ENCODE measurements at regions not wholly inside any gene's neighbourhood (a gene's known extent, or its start where the extent isn't known, plus 50 kb on each side); places are given as distances from the start of the nearest gene placed in this dataset.
"Not testable (repeated sequence)": the region's sequence is repeated elsewhere in the genome, so short reads cannot be mapped to it uniquely, and the experiment has no call there.

DNA sequence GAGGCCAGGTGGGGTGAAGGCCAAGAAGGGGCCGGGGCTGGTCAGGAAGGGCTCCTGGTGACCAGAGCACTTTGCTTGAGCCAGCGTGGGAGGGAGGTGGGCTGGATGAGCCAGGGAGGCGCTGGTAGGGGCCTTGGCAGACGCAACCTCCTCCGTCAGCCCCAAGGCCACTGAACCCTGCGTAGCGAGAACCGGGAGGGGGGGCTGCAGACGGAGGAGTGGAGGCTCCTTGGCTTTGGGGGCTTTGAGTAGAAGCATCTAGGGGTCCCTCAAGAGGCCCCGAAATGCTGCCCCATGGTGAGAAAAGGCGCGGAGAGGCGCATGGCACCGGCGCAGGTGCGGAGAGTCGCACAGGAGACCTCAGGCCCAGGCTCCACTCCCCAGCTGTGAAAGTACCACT lies 1888.0 kb upstream of the CDH9 start:
- no peak for DNase-seq (ENCODE audit: low read depth)

DNA sequence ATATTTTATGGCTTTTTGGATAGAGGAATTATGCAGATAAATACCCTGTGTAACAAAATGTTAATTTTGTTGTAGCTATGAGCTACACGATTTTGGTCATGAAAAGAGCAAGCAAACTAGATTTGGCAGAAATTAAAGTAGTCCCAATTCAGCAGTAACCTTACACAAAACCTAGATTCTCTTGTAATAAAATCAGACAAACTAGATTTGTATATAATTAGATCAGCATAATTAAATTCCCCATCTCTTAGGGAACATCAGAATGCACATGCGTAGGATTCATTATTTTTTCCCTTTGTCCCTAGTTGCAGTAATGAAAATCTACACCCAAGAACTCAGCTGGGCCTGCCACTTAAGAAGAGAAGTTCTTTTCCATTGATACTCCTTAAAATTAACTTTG lies 1879.2 kb upstream of the CDH9 start:
- DNase-seq (ENCODE audit: low read depth), result no peak

DNA sequence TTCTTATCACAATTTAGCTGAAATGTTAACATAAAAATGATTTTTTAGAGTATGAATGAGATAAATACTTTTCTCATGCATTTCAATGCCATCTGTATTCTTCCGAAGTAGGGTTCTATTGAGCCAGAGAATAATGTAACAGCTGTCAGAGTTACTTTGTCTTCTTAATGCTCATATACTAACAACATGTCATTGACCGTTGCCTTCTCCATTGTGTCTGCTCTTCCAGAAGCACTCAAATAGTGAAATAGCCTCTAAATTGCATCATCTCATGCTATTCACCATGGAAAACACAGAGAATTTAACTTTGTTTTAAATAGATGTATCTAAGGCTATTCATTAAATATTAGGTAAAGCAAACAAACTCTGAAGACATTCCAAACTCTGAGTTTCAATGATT lies 1875.9 kb upstream of the CDH9 start:
- no peak for DNase-seq (ENCODE audit: low read depth)

DNA sequence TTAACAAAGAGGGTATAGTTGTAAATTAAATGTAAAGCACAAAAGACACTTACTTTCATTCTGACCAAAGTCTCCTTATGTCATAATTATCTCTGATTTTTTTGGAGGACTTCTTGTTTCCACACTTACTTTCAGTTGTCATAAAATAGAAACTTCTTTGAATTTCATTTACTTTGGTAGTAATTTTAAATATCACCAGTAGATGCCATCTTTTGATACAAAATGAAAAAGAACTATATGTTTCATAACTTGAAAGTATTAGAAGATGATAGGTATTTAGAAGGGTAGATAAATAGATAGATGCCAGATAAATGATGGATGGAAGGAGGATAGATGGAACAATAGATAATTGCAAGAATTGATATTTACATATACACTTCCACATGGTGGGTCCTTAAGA lies 1865.3 kb upstream of the CDH9 start:
- DNase-seq (ENCODE audit: low read depth), result no peak

DNA sequence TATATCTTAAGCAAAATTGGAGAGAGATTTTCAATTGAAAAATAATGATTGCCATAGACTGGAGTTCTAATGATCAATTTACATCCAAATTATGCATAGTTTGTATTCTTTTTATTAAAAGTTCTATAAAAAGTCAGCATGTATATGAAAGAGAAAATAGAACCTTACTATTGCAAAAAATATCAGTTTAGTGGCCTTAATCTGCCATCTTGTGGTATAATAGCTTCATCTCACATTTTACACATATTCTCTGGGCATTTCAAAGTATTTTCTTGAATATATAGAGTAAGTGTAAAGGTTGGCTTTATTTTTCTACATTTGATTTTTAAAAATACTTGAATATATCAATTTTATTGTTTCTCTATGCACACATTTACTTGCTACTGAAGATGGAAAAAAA lies 1858.6 kb upstream of the CDH9 start:
- DNase-seq (ENCODE audit: low read depth), result no peak

DNA sequence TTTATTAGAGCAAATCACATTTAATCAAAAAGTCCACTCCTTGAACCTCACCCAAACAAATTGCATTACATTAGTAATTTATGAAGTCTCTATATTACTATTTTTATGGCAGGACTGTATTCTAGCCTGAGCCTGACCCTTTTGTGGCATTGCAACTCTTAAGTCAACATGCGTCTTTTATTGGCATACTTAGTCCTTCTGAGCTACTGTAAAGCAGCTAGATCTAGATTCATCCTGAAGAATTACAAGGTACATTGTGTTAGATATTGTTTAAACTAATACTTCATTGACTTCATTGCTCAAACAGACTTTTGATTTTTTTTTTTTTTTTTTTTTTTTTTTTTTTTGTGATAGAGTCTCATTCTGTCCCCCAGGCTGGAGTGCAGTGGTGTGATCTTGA lies 1842.5 kb upstream of the CDH9 start:
- no peak for DNase-seq (ENCODE audit: low read depth)

DNA sequence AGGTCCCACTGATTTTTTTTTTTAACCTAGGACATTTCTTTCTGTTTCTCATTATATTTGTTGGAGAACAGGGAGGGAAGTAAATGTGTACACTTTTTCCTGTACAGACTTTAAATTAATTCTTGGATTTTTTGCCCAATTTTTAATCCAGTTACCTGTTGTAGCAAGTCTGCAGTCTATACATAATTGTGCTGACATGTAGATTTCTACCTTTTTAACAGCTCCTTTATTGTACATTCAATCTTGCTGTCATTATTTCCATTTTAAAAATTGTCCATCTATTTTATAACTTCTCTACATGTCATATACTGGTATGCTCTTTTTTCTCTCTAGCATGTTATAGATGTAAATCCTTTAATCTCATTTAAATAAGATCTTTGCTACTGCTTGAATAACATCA lies 1838.7 kb upstream of the CDH9 start:
- DNase-seq (ENCODE audit: low read depth), result no peak

DNA sequence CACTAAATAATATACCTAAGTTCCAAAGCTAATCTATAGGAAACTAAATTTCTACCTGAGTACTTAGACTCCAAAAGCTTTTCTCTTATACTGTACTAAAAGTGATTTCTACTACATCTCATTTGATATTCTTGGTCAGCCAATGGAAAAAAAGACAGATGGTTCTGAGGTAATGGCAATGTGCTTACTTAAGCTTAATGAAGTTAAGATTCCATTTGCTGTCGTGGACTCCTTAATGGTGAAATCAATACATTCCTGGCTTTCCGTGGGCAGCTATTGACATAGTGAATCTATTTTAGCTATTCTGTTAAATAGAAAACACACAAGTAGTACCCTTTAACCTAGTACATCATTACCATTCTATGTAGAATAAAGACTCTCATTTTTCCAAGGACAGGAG lies 1825.6 kb upstream of the CDH9 start:
- DNase-seq (ENCODE audit: low read depth), result no peak

DNA sequence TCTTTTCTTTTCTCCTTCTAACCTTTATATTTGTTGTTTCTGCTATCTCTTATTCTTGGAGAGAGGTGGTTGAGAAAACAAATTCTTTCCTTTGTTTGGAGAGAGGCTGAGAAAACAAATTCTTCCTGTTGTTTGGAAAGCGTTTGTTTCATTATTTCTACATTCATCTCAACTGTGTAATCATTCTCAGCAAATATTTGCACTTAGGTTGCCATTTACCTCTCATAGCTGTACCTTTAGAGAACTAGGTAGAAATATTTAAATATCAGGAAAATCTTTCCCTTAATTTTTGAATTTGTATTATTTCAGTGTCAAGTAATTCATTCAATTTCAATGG lies 1824.4 kb upstream of the CDH9 start:
- DNase-seq (ENCODE audit: low read depth), result no peak

DNA sequence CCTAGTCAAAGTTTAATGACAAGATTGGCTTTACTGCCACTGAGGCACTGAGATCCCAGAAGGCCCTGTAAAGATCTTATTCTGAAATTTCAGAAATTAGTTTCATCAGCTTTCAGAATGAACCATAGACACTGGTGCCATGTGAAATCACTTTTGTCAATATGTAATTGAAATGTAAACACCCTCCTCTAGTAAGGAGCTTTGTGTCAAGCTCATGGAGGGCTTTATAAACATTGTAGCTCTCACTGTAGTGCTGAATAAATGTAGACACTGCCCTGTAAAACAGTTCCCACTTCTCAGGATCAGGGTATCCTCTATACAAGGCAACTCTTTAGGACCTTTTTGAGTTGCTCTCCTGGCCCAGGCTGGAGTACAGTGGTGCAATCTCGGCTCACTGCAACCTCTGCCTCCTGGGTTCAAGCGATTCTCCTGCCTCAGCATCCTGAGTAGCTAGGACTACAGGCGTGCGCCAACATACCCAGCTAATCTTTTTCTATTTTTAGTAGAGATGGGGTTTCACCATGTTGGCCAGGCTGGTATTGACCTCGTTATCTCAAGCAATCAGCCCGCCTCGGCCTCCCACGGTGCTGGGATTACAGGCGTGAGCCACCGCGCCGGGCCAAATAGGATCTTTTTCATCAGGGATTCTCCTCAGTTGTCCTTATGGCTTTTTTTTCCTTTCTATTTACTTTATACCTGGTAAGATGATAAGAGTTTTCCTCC lies 1823.9 kb upstream of the CDH9 start:
- no peak for DNase-seq (ENCODE audit: low read depth)

DNA sequence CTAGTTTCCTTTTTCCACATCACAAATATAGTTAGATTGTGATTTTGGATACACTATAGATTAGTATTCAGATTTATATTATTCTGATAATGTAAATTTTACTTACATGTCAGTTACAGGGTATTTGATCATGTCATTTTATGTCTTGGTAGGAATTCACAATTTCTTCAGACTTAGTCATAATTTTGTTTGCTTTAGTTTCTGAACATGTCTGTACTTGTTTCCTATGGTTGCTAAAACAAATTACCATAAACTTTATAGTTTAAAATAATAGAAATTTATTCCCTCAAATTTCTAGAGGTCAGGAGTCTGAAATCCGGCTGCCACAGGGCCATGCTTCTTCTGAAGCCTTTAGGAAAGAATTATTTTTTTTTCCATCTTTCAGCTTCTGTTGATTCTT lies 1817.2 kb upstream of the CDH9 start:
- DNase-seq (ENCODE audit: low read depth), result no peak

DNA sequence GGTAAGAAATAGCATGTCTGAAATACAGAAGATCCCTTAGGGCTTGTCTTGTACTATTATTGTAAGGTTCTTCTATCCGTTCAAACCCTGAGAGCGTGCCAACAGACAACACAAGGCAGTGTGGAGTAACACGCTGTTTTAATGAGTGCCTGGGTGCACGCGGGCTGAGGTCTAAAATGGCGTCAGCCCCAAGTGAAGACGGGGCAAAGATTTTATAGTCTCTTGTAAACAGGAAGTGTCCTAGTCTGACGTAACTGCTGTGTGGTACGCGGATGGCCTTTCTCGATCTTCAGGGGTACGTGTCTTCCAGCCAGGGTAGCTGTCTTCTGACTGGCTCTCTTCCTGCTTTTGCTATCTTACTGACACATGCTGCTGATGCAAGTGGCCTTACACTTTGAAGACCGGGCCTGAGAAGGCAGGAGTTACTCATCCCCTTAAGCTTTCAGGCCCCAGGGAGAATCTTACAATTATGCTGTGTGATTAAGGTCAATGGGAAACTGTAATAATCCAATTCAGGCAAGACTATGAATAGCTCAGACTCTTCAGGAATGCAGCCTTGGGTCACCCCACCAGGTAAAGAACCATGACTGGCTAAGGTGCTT lies 1812.0 kb upstream of the CDH9 start:
- no peak for DNase-seq (ENCODE audit: low read depth)

DNA sequence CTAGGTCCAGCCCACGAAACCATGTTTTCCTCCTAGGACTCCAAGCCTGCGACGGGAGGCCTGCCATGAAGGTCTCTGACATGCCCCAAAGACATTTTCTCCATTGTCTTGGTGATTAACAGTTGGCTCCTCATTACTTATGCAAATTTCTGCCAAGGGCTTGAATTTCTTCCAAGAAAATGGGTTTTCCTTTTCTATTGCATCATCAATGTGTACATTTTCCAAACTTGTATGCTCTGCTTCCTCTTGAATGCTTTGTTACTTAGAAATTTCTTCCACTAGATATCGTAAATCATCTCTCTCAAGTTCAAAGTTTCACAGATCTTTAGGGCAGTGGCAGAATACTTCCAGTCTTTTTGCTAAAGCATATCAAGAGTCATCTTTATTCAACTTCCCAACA lies 1792.7 kb upstream of the CDH9 start:
- no peak for DNase-seq (ENCODE audit: low read depth)

DNA sequence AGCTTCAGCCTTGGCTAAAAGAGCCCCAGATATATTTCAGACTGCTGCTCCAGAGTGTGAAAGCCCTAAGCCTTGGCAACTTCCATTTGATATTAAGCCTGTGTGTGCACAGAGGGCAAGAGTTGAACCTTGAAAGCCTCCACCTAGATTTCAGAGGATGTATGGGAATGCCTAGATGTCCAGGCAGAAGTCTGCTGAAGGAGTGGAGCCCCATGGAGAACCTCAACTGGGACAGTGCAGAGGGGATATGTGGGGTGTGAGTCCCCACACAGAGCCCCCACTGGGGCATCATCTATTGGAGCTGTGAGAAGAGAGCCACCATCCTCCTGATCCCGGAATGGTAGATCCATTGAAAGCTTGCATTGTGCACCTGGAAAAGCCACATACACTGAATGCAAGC lies 1784.8 kb upstream of the CDH9 start:
- no peak for DNase-seq (ENCODE audit: low read depth)

DNA sequence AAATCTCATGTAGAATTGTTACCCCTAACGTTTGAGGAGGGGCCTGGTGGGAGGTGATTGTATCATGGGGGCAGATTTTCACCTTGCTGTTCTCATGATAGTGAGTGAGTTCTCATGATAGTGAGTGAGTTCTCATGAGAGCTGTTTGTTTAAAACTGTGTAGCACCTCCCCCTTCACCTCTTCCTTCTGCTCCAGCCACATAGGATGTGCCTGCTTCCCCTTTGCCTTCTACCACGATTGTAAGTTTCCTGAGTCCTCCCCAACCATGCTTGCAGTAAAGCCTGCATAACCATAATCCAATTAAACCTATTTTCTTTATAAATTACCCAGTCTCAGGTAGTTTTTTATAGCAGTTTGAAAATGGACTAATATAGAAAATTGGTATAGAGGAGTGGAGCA lies 1783.7 kb upstream of the CDH9 start:
- no peak for DNase-seq (ENCODE audit: low read depth)

DNA sequence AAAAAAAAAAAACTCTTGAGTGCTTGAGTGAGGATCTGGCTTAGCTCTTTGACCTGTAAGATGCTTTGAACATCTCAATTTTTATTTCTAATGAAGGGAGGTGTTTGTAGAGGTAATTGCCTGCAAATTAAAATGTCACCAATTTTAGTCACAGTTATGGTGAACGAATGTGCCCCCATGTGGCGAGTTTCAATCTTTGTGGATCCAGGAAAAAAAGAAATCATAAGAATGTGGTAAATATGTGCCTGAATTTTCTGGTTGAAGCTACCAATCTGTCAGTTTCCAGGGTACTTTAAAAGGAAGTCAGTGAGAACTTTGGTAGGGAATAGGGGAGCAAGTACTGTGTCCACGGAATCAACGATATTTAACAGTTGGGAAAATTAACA lies 1772.4 kb upstream of the CDH9 start:
- no peak for DNase-seq (ENCODE audit: low read depth)

DNA sequence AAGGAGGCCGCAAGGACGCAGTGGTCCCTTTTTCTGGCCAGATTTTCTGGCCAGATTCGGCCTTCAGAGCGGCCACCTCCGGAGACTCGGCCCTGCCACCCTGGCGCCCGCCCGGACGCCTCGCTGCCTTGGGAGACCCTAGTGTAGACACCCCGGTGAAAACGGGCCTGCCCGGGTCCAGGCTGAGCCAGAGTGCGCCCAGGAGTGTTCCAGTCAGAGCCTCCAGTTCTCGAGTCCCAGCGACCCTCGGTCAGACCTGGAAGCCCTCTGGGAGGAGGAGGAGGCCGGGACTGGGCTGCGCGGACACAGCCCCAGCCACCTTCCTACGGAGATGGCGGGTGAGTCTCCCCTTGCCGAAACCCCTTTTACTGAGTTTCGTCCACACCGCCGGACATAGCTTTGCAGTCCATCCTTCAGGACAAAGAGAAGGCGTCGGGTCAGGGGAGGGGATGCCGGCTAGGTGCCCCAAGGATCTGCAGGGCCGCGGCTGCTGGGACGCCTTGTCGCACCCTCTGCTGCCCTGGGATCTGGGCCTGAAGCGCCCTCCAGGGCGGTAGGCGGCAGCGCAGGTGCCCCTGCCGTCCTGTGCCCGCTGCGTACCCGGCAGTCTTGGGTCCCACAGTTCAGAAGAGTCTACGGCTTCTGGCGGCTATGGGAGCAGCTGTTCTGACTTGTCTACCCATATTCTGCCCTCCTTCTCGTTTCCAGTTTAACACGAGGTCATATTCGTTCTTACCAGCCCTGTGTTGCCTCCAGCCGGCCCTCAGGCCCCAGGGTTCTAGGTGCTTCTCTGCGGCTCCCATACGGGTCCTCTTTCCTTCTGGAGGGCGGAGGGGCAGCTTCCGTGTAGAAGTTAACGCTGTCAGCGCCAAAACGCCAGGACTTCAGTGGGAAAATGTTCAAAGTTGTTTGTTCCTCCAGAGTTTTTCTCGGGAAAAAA lies 1771.7 kb upstream of the CDH9 start:
- no peak for DNase-seq (ENCODE audit: low read depth)

DNA sequence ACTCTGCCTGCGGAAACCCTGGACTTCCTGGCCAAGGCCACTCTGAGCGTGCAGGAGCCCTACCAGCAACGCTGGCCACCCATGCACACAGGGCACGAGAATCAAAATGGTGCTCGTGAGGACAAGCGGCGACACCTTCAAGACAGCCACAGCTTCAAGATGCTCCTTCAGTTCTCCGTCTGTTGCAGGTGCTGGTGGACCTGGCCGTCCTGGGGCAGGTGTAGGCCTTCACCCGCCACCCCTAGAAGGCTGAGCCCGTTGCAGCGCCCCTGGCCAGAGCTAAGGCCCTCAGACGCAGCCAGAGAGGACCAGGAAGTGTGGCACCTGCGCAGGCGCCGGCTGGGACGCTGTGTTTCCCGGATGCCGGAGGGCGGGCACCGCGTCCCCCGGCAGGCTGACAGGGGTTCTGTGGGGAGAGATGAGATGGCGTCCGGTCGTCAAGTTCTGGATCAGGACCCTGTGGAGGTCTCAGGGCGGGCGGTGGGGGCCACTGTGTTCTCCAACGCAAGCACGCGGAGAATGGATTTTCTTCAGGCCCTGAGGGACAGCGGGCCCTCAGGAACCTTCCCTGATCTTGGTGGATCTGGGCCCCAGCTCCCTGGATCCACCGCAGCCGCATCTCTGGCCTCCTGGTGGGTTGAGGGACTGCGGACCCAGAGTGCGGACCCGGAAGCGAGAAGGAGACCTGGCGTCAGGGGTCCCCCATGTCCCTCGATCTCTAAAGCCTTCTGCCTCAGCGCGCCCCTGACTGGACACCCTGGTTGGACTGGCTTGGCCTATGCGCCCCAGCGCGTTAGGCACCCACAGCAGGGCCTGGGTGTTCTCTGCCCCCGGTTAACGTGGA lies 1770.8 kb upstream of the CDH9 start:
- no peak for DNase-seq (ENCODE audit: low read depth)

DNA sequence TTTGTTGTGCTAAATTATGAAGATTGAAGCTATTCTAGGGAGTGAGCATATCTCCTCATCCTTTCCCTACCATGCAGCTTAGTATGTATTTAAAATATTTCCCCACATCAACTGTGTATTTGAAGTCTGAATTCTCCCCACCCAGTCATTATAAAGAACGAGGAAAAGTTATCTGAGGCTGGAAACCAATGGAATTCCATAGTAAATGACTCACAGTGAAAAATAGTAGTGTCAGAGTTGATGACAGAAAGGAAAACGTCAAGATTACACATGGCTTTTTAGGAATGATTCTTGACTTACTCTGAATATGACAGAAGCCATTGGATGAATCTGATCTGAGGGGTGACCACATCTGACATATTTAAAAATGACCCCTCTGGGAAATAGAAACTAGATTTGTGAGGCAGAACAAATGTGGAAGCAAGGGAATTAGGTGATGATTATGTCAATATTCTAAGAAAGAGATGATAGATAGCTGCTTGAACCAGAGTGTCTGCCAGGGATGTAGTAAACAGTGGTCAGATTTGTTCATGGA lies 1768.9 kb upstream of the CDH9 start:
- no peak for DNase-seq (ENCODE audit: low read depth)

DNA sequence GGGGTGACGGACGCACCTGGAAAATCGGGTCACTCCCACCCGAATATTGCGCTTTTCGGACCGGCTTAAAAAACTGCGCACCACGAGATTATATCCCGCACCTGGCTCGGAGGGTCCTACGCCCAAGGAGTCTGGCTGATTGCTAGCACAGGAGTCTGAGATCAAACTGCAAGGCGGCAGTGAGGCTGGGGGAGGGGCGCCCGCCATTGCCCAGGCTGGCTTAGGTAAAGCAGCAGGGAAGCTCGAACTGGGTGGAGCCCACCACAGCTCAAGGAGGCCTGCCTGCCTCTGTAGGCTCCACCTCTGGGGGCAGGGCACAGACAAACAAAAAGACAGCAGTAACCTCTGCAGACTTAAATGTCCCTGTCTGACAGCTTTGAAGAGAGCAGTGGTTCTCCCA lies 1760.6 kb upstream of the CDH9 start:
- DNase-seq (ENCODE audit: low read depth), result not testable (repeated sequence)

DNA sequence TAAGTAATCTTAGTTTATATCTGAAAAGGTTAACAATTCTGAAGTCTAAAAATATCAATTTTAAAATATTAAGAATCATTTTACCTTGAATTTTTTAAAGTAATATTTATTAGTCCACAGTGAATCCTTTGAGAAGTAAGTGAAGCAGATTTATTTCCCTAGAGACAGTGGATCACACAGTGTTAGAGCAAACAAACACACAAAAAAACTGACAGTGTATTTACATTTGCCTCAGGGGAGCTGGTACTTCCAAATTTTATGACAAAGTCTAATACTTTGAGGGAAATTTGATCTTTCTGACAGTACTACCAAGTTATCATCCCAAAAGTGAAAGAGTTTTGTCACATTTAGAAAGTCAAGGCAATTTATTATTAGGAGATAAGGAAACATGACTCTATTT lies 1750.6 kb upstream of the CDH9 start:
- DNase-seq (ENCODE audit: low read depth), result no peak

DNA sequence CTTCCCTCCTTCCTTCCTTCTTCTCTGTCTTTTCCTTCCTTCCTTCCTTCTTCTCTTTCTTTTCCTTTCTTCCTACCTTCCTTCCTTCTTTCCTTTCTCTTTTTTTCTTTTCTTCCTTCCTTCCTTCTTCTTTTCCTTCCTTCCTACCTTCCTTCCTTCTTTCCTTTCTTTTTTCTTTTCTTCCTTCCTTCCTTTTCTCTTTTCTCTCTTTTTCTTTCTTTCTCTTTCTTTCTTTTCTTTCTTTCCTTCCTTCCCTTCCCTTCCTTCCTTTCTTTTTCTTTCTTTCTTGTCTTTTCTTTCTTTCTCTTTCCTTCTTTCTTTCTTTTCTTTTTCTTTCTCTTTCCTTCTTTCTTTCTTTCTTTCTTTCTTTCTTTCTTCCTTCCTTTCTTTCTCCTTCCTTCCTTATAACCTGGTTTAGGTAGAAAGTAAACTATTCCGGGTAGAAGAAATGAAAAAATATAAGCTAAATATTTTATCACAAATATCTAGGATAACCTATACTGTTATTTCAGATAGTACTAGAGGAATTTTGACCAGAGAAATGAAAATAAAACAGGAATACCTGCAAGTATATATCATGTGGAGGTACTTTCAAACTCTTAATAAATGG lies 1741.8 kb upstream of the CDH9 start:
- no peak for DNase-seq (ENCODE audit: low read depth)

Measured in EH (cell line).